IMR-90 (cell line): ENCODE measurements at regions not wholly inside any gene's neighbourhood (a gene's known extent, or its start where the extent isn't known, plus 50 kb on each side); places are given as distances from the start of the nearest gene placed in this dataset.

Experiments used
- ATAC-seq: fragments of 200-7000 bp; cut with Tn5 transposase; 2 replicates; pipeline ENCODE4 v1.9.1; 2020; ENCODE audit warnings: low read depth, mild to moderate bottlenecking, moderate library complexity
- BruUV-seq: library from RNA; stranded (reverse); fragments of 400-500 nt; replicated peaks from 2 replicates; lab custom pipeline; 2021; lab: Mats Ljungman, UMichigan
- CTCF ChIA-PET: fragments of 300-600 bp; formaldehyde crosslinking; extraction: SDS; loops from one replicate; lab custom pipeline; 2021; ENCODE audit warnings: antibody characterized with exemption; lab: Yijun Ruan, JAX
- POLR2A ChIA-PET: fragments of 300-600 bp; sonication (Branson Sonifier 250); formaldehyde crosslinking; loops from one replicate; lab custom pipeline; 2022; ENCODE audit warnings: antibody characterized with exemption; ENCODE audit not compliant: unreplicated experiment; lab: Charles Lee
- DNase-seq: peaks from one replicate; pipeline ENCODE4 v3.0.0; 2013
- H2AFZ ChIP-seq: replicated peaks from 2 replicates; pipeline ENCODE3; 2013; ENCODE audit warnings: low read length, mild to moderate bottlenecking; ENCODE audit not compliant: poor library complexity
- H2AK5ac ChIP-seq: 2 replicates; pipeline ENCODE4 v1.6.1; 2013; ENCODE audit warnings: low read depth, low read length, inconsistent platforms
- H2AK9ac ChIP-seq: replicated peaks from 2 replicates; pipeline ENCODE3; 2013; ENCODE audit warnings: mild to moderate bottlenecking, low read depth, low read length, moderate library complexity; ENCODE audit not compliant: poor library complexity
- H2BK120ac ChIP-seq: 2 replicates; pipeline ENCODE4 v1.6.1; 2013; ENCODE audit warnings: low read depth, low read length, inconsistent platforms
- H2BK15ac ChIP-seq: 3 replicates; pipeline ENCODE4 v1.6.1; 2013; ENCODE audit warnings: low read depth, low read length, inconsistent platforms
- H2BK20ac ChIP-seq: 2 replicates; pipeline ENCODE4 v1.6.1; 2013; ENCODE audit warnings: low read depth, mild to moderate bottlenecking, inconsistent platforms, low read length, moderate library complexity
- H2BK5ac ChIP-seq: 2 replicates; pipeline ENCODE4 v1.6.1; 2013; ENCODE audit warnings: mild to moderate bottlenecking, low read depth, low read length, inconsistent platforms; ENCODE audit not compliant: poor library complexity, severe bottlenecking
- H3K14ac ChIP-seq: replicated peaks from 2 replicates; pipeline ENCODE4 v1.6.1; 2013; ENCODE audit warnings: low read depth, low read length, inconsistent platforms
- H3K18ac ChIP-seq: 2 replicates; pipeline ENCODE4 v1.6.1; 2013; ENCODE audit warnings: low read depth, low read length, control low read depth
- H3K23ac ChIP-seq: 2 replicates; pipeline ENCODE4 v1.6.1; 2013; ENCODE audit warnings: low read depth, low read length, inconsistent platforms
- H3K27ac ChIP-seq: 2 replicates; pipeline ENCODE4 v1.5.1; 2013; ENCODE audit warnings: mild to moderate bottlenecking, control low read depth, low read length; ENCODE audit not compliant: insufficient read depth
- H3K27me3 ChIP-seq: 2 replicates; pipeline ENCODE4 v1.6.1; 2013; ENCODE audit warnings: low read length; ENCODE audit not compliant: control insufficient read depth, insufficient read depth
- H3K36me3 ChIP-seq: 2 replicates; pipeline ENCODE4 v1.6.1; 2013; ENCODE audit warnings: low read length, mixed read lengths; ENCODE audit not compliant: control insufficient read depth, insufficient read depth
- H3K4ac ChIP-seq: 2 replicates; pipeline ENCODE4 v1.6.1; 2013; ENCODE audit warnings: low read depth, low read length, inconsistent platforms
- H3K4me1 ChIP-seq: 2 replicates; pipeline ENCODE4 v1.6.1; 2013; ENCODE audit warnings: low read length, mixed read lengths; ENCODE audit not compliant: control insufficient read depth, insufficient read depth
- H3K4me2 ChIP-seq: 2 replicates; pipeline ENCODE4 v1.6.1; 2013; ENCODE audit warnings: low read depth, mild to moderate bottlenecking, control low read depth, low read length, moderate library complexity
- H3K4me3 ChIP-seq: 2 replicates; pipeline ENCODE4 v1.5.1; 2013; ENCODE audit warnings: low read depth, mild to moderate bottlenecking, control low read depth, low read length, moderate library complexity; ENCODE audit not compliant: insufficient read depth
- H3K56ac ChIP-seq: 2 replicates; pipeline ENCODE4 v1.6.1; 2013; ENCODE audit warnings: low read length, inconsistent platforms; ENCODE audit not compliant: insufficient read depth; ENCODE audit errors: extremely low read depth
- H3K79me1 ChIP-seq, 2 experiments: 2 replicates each; pipeline ENCODE4 v1.6.1; 2013; ENCODE audit warnings: low read length in 2 of 2, inconsistent platforms in 1 of 2, low read depth in 1 of 2
- H3K9ac ChIP-seq: 2 replicates; pipeline ENCODE4 v1.6.1; 2013; ENCODE audit warnings: low read depth, low read length, control low read depth
- H3K9me1 ChIP-seq: 2 replicates; pipeline ENCODE4 v1.6.1; 2013; ENCODE audit warnings: low read length, inconsistent platforms; ENCODE audit not compliant: insufficient read depth
- H3K9me3 ChIP-seq: 2 replicates; pipeline ENCODE4 v1.6.1; 2013; ENCODE audit warnings: low read length; ENCODE audit not compliant: control insufficient read depth, insufficient read depth
- H4K20me1 ChIP-seq: 2 replicates; pipeline ENCODE4 v1.6.1; 2013; ENCODE audit warnings: low read length, inconsistent platforms; ENCODE audit not compliant: insufficient read depth
- H4K5ac ChIP-seq: 2 replicates; pipeline ENCODE4 v1.6.1; 2013; ENCODE audit warnings: mild to moderate bottlenecking, low read depth, low read length, control low read depth
- H4K8ac ChIP-seq, 2 experiments: 2 replicates each; pipeline ENCODE4 v1.6.1; 2013; ENCODE audit warnings: low read depth in 2 of 2, low read length in 2 of 2, control low read depth in 1 of 2, inconsistent platforms in 1 of 2
- H4K91ac ChIP-seq: 2 replicates; pipeline ENCODE4 v1.6.1; 2013; ENCODE audit warnings: low read depth, low read length, inconsistent platforms; ENCODE audit not compliant: insufficient read depth
- BHLHE40 ChIP-seq: fragments of 150-350 bp; IDR thresholded peaks from 2 replicates; pipeline ENCODE4 v1.6.1; 2016; ENCODE audit warnings: mild to moderate bottlenecking, low read depth, low read length
- CTCF ChIP-seq: conservative IDR thresholded peaks from 2 replicates; pipeline ENCODE4 v1.5.1; 2012; ENCODE audit warnings: mild to moderate bottlenecking, low read depth, low read length, improper control_type of control experiment
- ELK1 ChIP-seq: fragments of 150-350 bp; IDR thresholded peaks from 2 replicates; pipeline ENCODE4 v1.6.1; 2016; ENCODE audit warnings: low read depth, mild to moderate bottlenecking, low read length, moderate library complexity, borderline replicate concordance
- MXI1 ChIP-seq: IDR thresholded peaks from 2 replicates; pipeline ENCODE4 v1.6.1; 2012; ENCODE audit warnings: low read depth, mild to moderate bottlenecking, low read length, moderate library complexity, borderline replicate concordance
- POLR2A ChIP-seq: IDR thresholded peaks from 2 replicates; pipeline ENCODE4 v1.6.1; 2012; ENCODE audit warnings: mild to moderate bottlenecking, low read depth, low read length
- RCOR1 ChIP-seq: IDR thresholded peaks from 2 replicates; pipeline ENCODE4 v1.6.1; 2012; ENCODE audit warnings: mild to moderate bottlenecking, low read length, improper control_type of control experiment; ENCODE audit not compliant: insufficient replicate concordance
- RFX5 ChIP-seq: IDR thresholded peaks from 2 replicates; pipeline ENCODE4 v1.8.0; 2012; ENCODE audit warnings: low read depth, mild to moderate bottlenecking, low read length, moderate library complexity
- SMC3 ChIP-seq: fragments of 150-350 bp; IDR thresholded peaks from 2 replicates; pipeline ENCODE4 v1.6.1; 2016; ENCODE audit warnings: low read depth, mild to moderate bottlenecking, antibody characterized with exemption, low read length, moderate library complexity
- USF2 ChIP-seq: fragments of 150-350 bp; IDR thresholded peaks from 2 replicates; pipeline ENCODE4 v1.6.1; 2017; ENCODE audit warnings: mild to moderate bottlenecking, antibody characterized with exemption, low read length, low read depth
- WGBS, 2 experiments: methylation state at CpG; one replicate each; pipeline versions ENCODE4 v1.1.5 to v1.1.7; 2013; ENCODE audit warnings: missing lambda C conversion rate in 2 of 2; ENCODE audit not compliant: insufficient read length in 1 of 2; ENCODE audit errors: extremely low coverage in 2 of 2; 5-methylcytosine and 5-hydroxymethylcytosine counted together
- dilution Hi-C: fragments of 300-500 bp; cut with HindIII; formaldehyde crosslinking; loops from one replicate; pipeline ENCODE4 v1.14.3; 2018; ENCODE audit warnings: low sequenced_read_pairs; ENCODE audit not compliant: unreplicated experiment
- in situ Hi-C: fragments of 300-500 bp; cut with MboI; formaldehyde crosslinking; loops from 3 replicates; pipeline ENCODE4 v1.14.3; 2019; ENCODE audit warnings: low sequenced_read_pairs, inconsistent platforms, mixed read lengths
- intact Hi-C: fragments of 100-400 bp; cut with micrococcal nuclease; formaldehyde crosslinking; loops from 2 replicates; pipeline ENCODE4 v1.10.0; 2022

- intact Hi-C loops (no loop called here), in situ Hi-C loops (no loop called here), dilution Hi-C loops (no loop called here)
- Histone ChIP-seq H3K36me3 (no peaks in the 10 kb centered on the region), H3K4ac (no peak overlapping the region), H3K14ac (no peak overlapping the region), H3K9ac (no peak overlapping the region), H2BK5ac (no peak overlapping the region), H3K9me1 (no peaks in the 10 kb centered on the region), H4K20me1 (no peaks in the 10 kb centered on the region), H2AK9ac (no peak overlapping the region), H3K23ac (no peak overlapping the region), H2AK5ac (no peak overlapping the region), H4K8ac (no peak overlapping the region), H3K27me3 (no peaks in the 10 kb centered on the region), H3K4me3 (no peak overlapping the region), H3K56ac (no peak overlapping the region), H3K79me1 (no peaks in the 10 kb centered on the region), H4K5ac (no peak overlapping the region), H2BK120ac (no peak overlapping the region), H3K4me2 (no peak overlapping the region), H4K91ac (no peak overlapping the region), H3K4me1 (no peaks in the 10 kb centered on the region), H3K18ac (no peak overlapping the region), H2AFZ (no peak overlapping the region), H3K9me3 (no peaks in the 10 kb centered on the region), H3K27ac (no peak overlapping the region), H2BK20ac (no peak overlapping the region), H2BK15ac (no peak overlapping the region)
- WGBS, 2 experiments: 60% methylated on average over 1 of the region's 3 CpGs; no CpG with 5 or more reads in 1 of the 2 experiments
- POLR2A ChIA-PET: no interaction called here
- DNase-seq (no peak), ATAC-seq (no peak)
- BruUV-seq: no TSS peak
- TF ChIP-seq MXI1 (no peak), POLR2A (no peak), RFX5 (no peak), SMC3 (no peak), CTCF (no peak), ELK1 (no peak), BHLHE40 (no peak), RCOR1 (no peak), USF2 (no peak)
- CTCF ChIA-PET: no interaction called here
These were observed 252.2 kb upstream of the HSF2 start for GRCh38 chr6:122147291-122147690.
